Liver (tissue), 8 donors: ENCODE measurements at regions not wholly inside any gene's neighbourhood (a gene's known extent, or its start where the extent isn't known, plus 50 kb on each side); places are given as distances from the start of the nearest gene placed in this dataset.

Experiments used
- DNase-seq: peaks from one replicate; pipeline ENCODE4 v3.0.0-alpha.2; 2017; ENCODE audit warnings: low spot score
- H3K27ac ChIP-seq, 2 donors: one replicate each; pipeline ENCODE4 v1.7.0; 2013; ENCODE audit warnings: inconsistent platforms in 2 of 2, low read length in 2 of 2, control low read depth in 1 of 2, low read depth in 1 of 2, mild to moderate bottlenecking in 1 of 2
- H3K27me3 ChIP-seq, 4 donors: one replicate each; pipeline versions ENCODE4 v1.6.1 to v1.7.0; 2013; ENCODE audit warnings: low read length in 3 of 4, inconsistent platforms in 1 of 4, mild to moderate bottlenecking in 1 of 4, moderate library complexity in 1 of 4; ENCODE audit not compliant: control insufficient read depth in 4 of 4, insufficient read depth in 4 of 4
- H3K36me3 ChIP-seq, 4 donors: one replicate each; pipeline versions ENCODE4 v1.6.1 to v1.7.0; 2013; ENCODE audit warnings: low read length in 3 of 4, mild to moderate bottlenecking in 3 of 4, low read depth in 1 of 4, moderate library complexity in 1 of 4; ENCODE audit not compliant: control insufficient read depth in 4 of 4, insufficient read depth in 3 of 4
- H3K4me1 ChIP-seq, 4 donors: one replicate each; pipeline versions ENCODE4 v1.6.1 to v1.7.0; 2013; ENCODE audit warnings: low read length in 3 of 4, mild to moderate bottlenecking in 3 of 4, moderate library complexity in 1 of 4; ENCODE audit not compliant: control insufficient read depth in 4 of 4, insufficient read depth in 4 of 4
- H3K4me3 ChIP-seq, 3 donors: one replicate each; pipeline versions ENCODE4 v1.6.1 to v1.7.0; 2013; ENCODE audit warnings: low read length in 3 of 3, control low read depth in 1 of 3, low read depth in 1 of 3, mild to moderate bottlenecking in 1 of 3
- H3K9ac ChIP-seq, 2 donors: one replicate each; pipeline ENCODE4 v1.7.0; 2013; ENCODE audit warnings: low read length in 2 of 2, mild to moderate bottlenecking in 2 of 2, moderate library complexity in 2 of 2, control low read depth in 1 of 2, low read depth in 1 of 2
- H3K9me3 ChIP-seq, 4 donors: one replicate each; pipeline versions ENCODE4 v1.6.1 to v1.7.0; 2013; ENCODE audit warnings: low read length in 3 of 4; ENCODE audit not compliant: control insufficient read depth in 4 of 4
- EGR1 ChIP-seq, 2 donors: IDR thresholded peaks; 2 replicates each; pipeline ENCODE4 v1.6.1; 2016 to 2018; ENCODE audit warnings: antibody characterized with exemption in 2 of 2, low read depth in 2 of 2
- FOXA1 ChIP-seq: IDR thresholded peaks from 2 replicates; pipeline ENCODE4 v1.6.1; 2016; ENCODE audit warnings: antibody characterized with exemption
- FOXA2 ChIP-seq: IDR thresholded peaks from 2 replicates; pipeline ENCODE4 v1.6.1; 2016; ENCODE audit warnings: antibody characterized with exemption
- GABPA ChIP-seq, 2 donors: IDR thresholded peaks in 1 of 2; conservative IDR thresholded peaks in 1 of 2; 2 replicates each; pipeline ENCODE4 v1.6.1; 2016; ENCODE audit warnings: antibody characterized with exemption in 2 of 2, mild to moderate bottlenecking in 1 of 2, moderate library complexity in 1 of 2
- HNF4A ChIP-seq, 2 donors: conservative IDR thresholded peaks; 2 replicates each; pipeline ENCODE4 v1.6.1; 2016; ENCODE audit warnings: antibody characterized with exemption in 2 of 2, mild to moderate bottlenecking in 2 of 2
- JUND ChIP-seq, 2 donors: IDR thresholded peaks; 2 replicates each; pipeline ENCODE4 v1.6.1; 2016; ENCODE audit warnings: antibody characterized with exemption in 2 of 2
- NR2F2 ChIP-seq: IDR thresholded peaks from 2 replicates; pipeline ENCODE4 v1.6.1; 2016; ENCODE audit warnings: antibody characterized with exemption
- RAD21 ChIP-seq, 2 donors: IDR thresholded peaks; 2 replicates each; pipeline ENCODE4 v1.6.1; 2016; ENCODE audit warnings: antibody characterized with exemption in 2 of 2, mild to moderate bottlenecking in 2 of 2
- RXRA ChIP-seq, 2 donors: IDR thresholded peaks; 2 replicates each; pipeline ENCODE4 v1.6.1; 2017 to 2018; ENCODE audit warnings: antibody characterized with exemption in 2 of 2, mild to moderate bottlenecking in 1 of 2
- SP1 ChIP-seq: IDR thresholded peaks from 2 replicates; pipeline ENCODE4 v1.6.1; 2018; ENCODE audit warnings: antibody characterized with exemption, mild to moderate bottlenecking
- TAF1 ChIP-seq: conservative IDR thresholded peaks from 2 replicates; pipeline ENCODE4 v1.6.1; 2016; ENCODE audit warnings: antibody characterized with exemption, mild to moderate bottlenecking
- WGBS: extraction: QIAGEN DNeasy Blood & Tissue Kit; methylation state at CpG from one replicate; pipeline ENCODE4 v1.1.7; 2013; 5-methylcytosine and 5-hydroxymethylcytosine counted together
- TF ChIP-seq, protein P1 (sequence below): fragments of 150-350 bp; IDR thresholded peaks from 2 replicates; pipeline ENCODE4 v1.5.1; 2017; ENCODE audit warnings: improper control_type of control experiment, low read depth, low read length; ENCODE audit not compliant: missing input control
- TF ChIP-seq, protein P2 (sequence below): IDR thresholded peaks from 2 replicates; pipeline ENCODE4 v1.6.1; 2016; ENCODE audit warnings: antibody characterized with exemption, mild to moderate bottlenecking
- TF ChIP-seq, protein P3 (sequence below): IDR thresholded peaks from 2 replicates; pipeline ENCODE4 v1.6.1; 2016; ENCODE audit warnings: antibody characterized with exemption
- TF ChIP-seq, protein P4 (sequence below): IDR thresholded peaks from 2 replicates; pipeline ENCODE4 v1.6.1; 2016; ENCODE audit warnings: antibody characterized with exemption
- donor health status: healthy.
- donor health status: healthy.
- donor health status: healthy.
- donor health status: healthy.
- donor health status: healthy.

DNA sequence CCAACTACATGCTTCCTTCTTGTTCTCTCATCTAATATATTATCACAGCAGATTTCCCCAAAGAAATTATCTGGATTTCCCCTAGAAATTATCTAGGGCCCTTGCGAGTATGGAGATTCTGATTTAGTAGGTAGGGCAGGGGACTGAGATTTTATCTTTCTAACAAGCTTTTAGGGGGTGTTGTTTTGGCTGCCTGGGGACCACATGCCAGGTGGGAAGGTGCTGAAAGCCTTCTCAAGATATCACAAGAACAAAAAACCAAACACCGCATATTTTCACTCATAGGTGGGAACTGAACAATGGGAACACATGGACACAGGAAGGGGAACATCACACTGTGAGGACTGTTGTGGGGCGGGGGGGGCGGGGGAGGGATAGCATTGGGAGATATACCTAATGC is 146.5 kb upstream of the CDH10 start:
- 68% methylated on average over 4 of the region's 4 CpGs for WGBS
- H3K36me3 ChIP-seq, result no peaks in the 10 kb centered on the region
- H3K4me1 ChIP-seq, result no peaks in the 10 kb centered on the region
- DNase-seq, result no peak
- no peak overlapping the region for H3K9ac ChIP-seq
- H3K9me3 ChIP-seq, result no peaks in the 10 kb centered on the region
- H3K4me3 ChIP-seq, result no peak overlapping the region
- no peaks in the 10 kb centered on the region for H3K27me3 ChIP-seq
- TF ChIP-seq, protein P1, sequence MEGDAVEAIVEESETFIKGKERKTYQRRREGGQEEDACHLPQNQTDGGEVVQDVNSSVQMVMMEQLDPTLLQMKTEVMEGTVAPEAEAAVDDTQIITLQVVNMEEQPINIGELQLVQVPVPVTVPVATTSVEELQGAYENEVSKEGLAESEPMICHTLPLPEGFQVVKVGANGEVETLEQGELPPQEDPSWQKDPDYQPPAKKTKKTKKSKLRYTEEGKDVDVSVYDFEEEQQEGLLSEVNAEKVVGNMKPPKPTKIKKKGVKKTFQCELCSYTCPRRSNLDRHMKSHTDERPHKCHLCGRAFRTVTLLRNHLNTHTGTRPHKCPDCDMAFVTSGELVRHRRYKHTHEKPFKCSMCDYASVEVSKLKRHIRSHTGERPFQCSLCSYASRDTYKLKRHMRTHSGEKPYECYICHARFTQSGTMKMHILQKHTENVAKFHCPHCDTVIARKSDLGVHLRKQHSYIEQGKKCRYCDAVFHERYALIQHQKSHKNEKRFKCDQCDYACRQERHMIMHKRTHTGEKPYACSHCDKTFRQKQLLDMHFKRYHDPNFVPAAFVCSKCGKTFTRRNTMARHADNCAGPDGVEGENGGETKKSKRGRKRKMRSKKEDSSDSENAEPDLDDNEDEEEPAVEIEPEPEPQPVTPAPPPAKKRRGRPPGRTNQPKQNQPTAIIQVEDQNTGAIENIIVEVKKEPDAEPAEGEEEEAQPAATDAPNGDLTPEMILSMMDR, result no peak
- TF ChIP-seq TAF1, result no peak
- TF ChIP-seq, protein P2, sequence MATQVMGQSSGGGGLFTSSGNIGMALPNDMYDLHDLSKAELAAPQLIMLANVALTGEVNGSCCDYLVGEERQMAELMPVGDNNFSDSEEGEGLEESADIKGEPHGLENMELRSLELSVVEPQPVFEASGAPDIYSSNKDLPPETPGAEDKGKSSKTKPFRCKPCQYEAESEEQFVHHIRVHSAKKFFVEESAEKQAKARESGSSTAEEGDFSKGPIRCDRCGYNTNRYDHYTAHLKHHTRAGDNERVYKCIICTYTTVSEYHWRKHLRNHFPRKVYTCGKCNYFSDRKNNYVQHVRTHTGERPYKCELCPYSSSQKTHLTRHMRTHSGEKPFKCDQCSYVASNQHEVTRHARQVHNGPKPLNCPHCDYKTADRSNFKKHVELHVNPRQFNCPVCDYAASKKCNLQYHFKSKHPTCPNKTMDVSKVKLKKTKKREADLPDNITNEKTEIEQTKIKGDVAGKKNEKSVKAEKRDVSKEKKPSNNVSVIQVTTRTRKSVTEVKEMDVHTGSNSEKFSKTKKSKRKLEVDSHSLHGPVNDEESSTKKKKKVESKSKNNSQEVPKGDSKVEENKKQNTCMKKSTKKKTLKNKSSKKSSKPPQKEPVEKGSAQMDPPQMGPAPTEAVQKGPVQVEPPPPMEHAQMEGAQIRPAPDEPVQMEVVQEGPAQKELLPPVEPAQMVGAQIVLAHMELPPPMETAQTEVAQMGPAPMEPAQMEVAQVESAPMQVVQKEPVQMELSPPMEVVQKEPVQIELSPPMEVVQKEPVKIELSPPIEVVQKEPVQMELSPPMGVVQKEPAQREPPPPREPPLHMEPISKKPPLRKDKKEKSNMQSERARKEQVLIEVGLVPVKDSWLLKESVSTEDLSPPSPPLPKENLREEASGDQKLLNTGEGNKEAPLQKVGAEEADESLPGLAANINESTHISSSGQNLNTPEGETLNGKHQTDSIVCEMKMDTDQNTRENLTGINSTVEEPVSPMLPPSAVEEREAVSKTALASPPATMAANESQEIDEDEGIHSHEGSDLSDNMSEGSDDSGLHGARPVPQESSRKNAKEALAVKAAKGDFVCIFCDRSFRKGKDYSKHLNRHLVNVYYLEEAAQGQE, result no peak
- TF ChIP-seq NR2F2, result no peak
- no peak for TF ChIP-seq RXRA (IDR thresholded peaks at IDR 0.05)
- TF ChIP-seq GABPA (IDR thresholded peaks at IDR 0.05 in 1 of 2, conservative IDR thresholded peaks at IDR 0.05 in 1 of 2), result no peak
- TF ChIP-seq FOXA1, result no peak
- no peak for TF ChIP-seq SP1
- no peak for TF ChIP-seq HNF4A (conservative IDR thresholded peaks at IDR 0.05)
- TF ChIP-seq FOXA2, result no peak
- TF ChIP-seq, protein P3, sequence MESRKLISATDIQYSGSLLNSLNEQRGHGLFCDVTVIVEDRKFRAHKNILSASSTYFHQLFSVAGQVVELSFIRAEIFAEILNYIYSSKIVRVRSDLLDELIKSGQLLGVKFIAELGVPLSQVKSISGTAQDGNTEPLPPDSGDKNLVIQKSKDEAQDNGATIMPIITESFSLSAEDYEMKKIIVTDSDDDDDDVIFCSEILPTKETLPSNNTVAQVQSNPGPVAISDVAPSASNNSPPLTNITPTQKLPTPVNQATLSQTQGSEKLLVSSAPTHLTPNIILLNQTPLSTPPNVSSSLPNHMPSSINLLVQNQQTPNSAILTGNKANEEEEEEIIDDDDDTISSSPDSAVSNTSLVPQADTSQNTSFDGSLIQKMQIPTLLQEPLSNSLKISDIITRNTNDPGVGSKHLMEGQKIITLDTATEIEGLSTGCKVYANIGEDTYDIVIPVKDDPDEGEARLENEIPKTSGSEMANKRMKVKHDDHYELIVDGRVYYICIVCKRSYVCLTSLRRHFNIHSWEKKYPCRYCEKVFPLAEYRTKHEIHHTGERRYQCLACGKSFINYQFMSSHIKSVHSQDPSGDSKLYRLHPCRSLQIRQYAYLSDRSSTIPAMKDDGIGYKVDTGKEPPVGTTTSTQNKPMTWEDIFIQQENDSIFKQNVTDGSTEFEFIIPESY, result no peak
- TF ChIP-seq, protein P4, sequence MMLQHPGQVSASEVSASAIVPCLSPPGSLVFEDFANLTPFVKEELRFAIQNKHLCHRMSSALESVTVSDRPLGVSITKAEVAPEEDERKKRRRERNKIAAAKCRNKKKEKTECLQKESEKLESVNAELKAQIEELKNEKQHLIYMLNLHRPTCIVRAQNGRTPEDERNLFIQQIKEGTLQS, result no peak
- no peak for TF ChIP-seq JUND (IDR thresholded peaks at IDR 0.05)
- TF ChIP-seq RAD21 (IDR thresholded peaks at IDR 0.05), result no peak
- TF ChIP-seq EGR1 (IDR thresholded peaks at IDR 0.05; ENCODE audit: low read depth in 2 of 2), result no peak
- H3K27ac ChIP-seq, result no peak overlapping the region

DNA sequence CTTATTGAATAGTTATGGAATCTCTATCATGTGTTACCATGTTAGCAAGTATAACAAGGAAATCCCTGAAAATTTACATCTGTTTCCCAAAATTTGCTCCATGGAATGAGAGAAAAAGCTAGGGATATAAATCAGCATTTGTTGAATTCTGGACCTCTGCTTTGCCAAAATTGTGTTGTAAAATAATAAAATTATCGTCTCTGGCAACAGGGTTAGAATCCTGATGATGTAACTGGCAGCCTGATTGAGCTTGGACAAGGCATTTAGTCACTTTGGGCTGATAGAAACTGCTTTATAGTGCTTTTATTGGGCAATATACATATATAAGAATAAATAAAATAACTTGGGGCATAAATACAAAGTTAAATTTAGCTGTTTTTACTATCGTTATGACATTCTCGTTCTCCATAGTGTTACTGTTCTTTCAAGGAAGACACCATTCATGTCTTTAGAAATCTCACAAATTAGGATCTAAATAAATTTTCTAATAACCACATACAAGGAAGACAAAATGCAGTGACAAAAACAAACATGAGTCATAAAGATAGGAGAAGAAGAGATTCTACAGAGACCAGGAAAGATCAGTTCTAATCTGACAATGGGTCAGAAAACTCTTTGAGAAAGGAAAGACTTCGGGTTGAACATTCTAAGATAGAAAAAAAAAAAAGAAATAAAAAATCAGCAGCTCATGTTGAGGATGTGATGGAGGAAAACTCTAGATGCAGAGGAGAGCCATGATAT is 145.0 kb upstream of the CDH10 start:
- WGBS, result 45% methylated on average over 4 of the region's 4 CpGs
- H3K27ac ChIP-seq, result no peak overlapping the region
- H3K9ac ChIP-seq, result no peak overlapping the region

More for the DNA sequence above, 145.0 kb upstream of the CDH10 start:
- TF ChIP-seq EGR1 (IDR thresholded peaks at IDR 0.05; ENCODE audit: low read depth in 2 of 2), result no peak
- TF ChIP-seq SP1, result no peak
- no peak for TF ChIP-seq FOXA1
- TF ChIP-seq RAD21 (IDR thresholded peaks at IDR 0.05), result no peak
- no peak for TF ChIP-seq NR2F2
- TF ChIP-seq HNF4A (conservative IDR thresholded peaks at IDR 0.05), result no peak
- no peak for TF ChIP-seq FOXA2
- TF ChIP-seq, protein P2, result no peak
- TF ChIP-seq GABPA (IDR thresholded peaks at IDR 0.05 in 1 of 2, conservative IDR thresholded peaks at IDR 0.05 in 1 of 2), result no peak
- no peak for TF ChIP-seq RXRA (IDR thresholded peaks at IDR 0.05)
- no peak for TF ChIP-seq JUND (IDR thresholded peaks at IDR 0.05)
- Histone ChIP-seq H3K4me1 (no peaks in the 10 kb centered on the region), H3K4me3 (no peak overlapping the region), H3K36me3 (no peaks in the 10 kb centered on the region), H3K9me3 (no peaks in the 10 kb centered on the region), H3K27me3 (peaks cover 0 to 2% (median 0%) of the 10 kb centered on the region in 4 donors)
- no peak for DNase-seq
